Calu3 (cell line): ENCODE measurements at regions not wholly inside any gene's neighbourhood (a gene's known extent, or its start where the extent isn't known, plus 50 kb on each side); places are given as distances from the start of the nearest gene placed in this dataset.
"Not testable (repeated sequence)": the region's sequence is repeated elsewhere in the genome, so short reads cannot be mapped to it uniquely, and the experiment has no call there.

Source experiments
- BruUV-seq: library from RNA; stranded (reverse); fragments of 400-500 nt; replicated peaks from 2 replicates; lab custom pipeline; 2021; lab: Mats Ljungman, UMichigan
- CTCF ChIA-PET: fragments of 300-600 bp; sonication (Branson Sonifier 250); formaldehyde crosslinking; loops from one replicate; lab custom pipeline; 2022; ENCODE audit warnings: antibody characterized with exemption; lab: Charles Lee
- DNase-seq: peaks from one replicate; pipeline ENCODE4 v3.0.0; 2022
- H3K27ac Mint-ChIP-seq: one replicate; pipeline ENCODE4 v1.8.0; 2022; ENCODE audit warnings: mixed read lengths; ENCODE audit not compliant: unreplicated experiment
- H3K27me3 Mint-ChIP-seq: one replicate; pipeline ENCODE4 v1.8.0; 2022; ENCODE audit warnings: mixed read lengths; ENCODE audit not compliant: unreplicated experiment
- H3K36me3 Mint-ChIP-seq: one replicate; pipeline ENCODE4 v1.8.0; 2022; ENCODE audit warnings: mild to moderate bottlenecking, moderate library complexity, mixed read lengths; ENCODE audit not compliant: insufficient read depth, unreplicated experiment
- H3K4me1 Mint-ChIP-seq: one replicate; pipeline ENCODE4 v1.8.0; 2022; ENCODE audit warnings: mild to moderate bottlenecking, low read depth, mixed read lengths; ENCODE audit not compliant: unreplicated experiment
- H3K4me3 Mint-ChIP-seq: one replicate; pipeline ENCODE4 v1.8.0; 2022; ENCODE audit warnings: mild to moderate bottlenecking, low read depth, moderate library complexity, mixed read lengths; ENCODE audit not compliant: unreplicated experiment
- H3K9me3 Mint-ChIP-seq: one replicate; pipeline ENCODE4 v1.8.0; 2022; ENCODE audit warnings: low read depth, mixed read lengths; ENCODE audit not compliant: unreplicated experiment
- intact Hi-C: fragments of 100-400 bp; cut with micrococcal nuclease; formaldehyde crosslinking; loops from one replicate; pipeline ENCODE4 v1.10.0; 2022; ENCODE audit not compliant: unreplicated experiment
- TF ChIP-seq, protein P1 (sequence below): fragments of 200-600 bp; IDR thresholded peaks from one replicate; pipeline ENCODE4 v1.8.0; 2022; ENCODE audit warnings: antibody characterized with exemption; ENCODE audit not compliant: unreplicated experiment

DNA sequence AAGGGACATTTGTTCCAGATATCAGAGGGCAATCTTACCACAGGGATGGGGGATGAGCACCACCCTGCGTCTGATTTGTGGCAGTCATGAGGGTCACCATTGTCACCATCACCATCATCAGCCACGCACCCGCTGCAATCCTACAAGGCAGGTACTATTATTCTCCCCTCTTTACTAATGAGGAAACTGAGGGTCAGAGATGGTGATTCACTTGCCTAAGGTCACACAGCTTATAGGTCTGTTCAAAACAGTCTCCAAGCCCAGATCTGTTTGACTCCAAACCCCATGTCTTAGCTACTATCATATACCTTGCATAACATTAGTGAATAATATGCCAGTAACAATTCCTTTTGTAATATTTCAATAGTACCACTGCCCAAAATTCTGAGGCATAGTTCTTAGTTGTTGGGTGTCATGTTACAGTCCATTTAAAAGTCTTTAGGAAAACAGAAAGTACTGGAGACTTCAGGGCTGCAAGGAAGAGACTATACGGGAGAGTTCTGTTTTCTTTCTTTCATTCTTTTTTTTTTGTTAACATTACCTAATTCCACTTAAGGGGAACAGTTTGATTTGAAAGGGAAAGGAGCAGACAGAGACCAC lies 166.4 kb downstream of the C16orf95 start:
- H3K4me3 Mint-ChIP-seq = no peak overlapping the region
- DNase-seq = no peak
- BruUV-seq = no TSS peak
- H3K36me3 Mint-ChIP-seq = no peaks in the 10 kb centered on the region
- intact Hi-C loops = no loop called here
- CTCF ChIA-PET = interaction anchor here (0.7 kb wide), 1 partner anchor 115 kb away, joined by 3 read pairs; no protein-coding TSS in a partner anchor
- H3K4me1 Mint-ChIP-seq = peaks cover under 1% of the 10 kb centered on the region
- H3K27me3 Mint-ChIP-seq = peaks cover 23% of the 10 kb centered on the region
- TF ChIP-seq, protein P1, sequence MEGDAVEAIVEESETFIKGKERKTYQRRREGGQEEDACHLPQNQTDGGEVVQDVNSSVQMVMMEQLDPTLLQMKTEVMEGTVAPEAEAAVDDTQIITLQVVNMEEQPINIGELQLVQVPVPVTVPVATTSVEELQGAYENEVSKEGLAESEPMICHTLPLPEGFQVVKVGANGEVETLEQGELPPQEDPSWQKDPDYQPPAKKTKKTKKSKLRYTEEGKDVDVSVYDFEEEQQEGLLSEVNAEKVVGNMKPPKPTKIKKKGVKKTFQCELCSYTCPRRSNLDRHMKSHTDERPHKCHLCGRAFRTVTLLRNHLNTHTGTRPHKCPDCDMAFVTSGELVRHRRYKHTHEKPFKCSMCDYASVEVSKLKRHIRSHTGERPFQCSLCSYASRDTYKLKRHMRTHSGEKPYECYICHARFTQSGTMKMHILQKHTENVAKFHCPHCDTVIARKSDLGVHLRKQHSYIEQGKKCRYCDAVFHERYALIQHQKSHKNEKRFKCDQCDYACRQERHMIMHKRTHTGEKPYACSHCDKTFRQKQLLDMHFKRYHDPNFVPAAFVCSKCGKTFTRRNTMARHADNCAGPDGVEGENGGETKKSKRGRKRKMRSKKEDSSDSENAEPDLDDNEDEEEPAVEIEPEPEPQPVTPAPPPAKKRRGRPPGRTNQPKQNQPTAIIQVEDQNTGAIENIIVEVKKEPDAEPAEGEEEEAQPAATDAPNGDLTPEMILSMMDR = no peak
- peaks cover 2% of the 10 kb centered on the region for H3K9me3 Mint-ChIP-seq
- no peak overlapping the region for H3K27ac Mint-ChIP-seq

DNA sequence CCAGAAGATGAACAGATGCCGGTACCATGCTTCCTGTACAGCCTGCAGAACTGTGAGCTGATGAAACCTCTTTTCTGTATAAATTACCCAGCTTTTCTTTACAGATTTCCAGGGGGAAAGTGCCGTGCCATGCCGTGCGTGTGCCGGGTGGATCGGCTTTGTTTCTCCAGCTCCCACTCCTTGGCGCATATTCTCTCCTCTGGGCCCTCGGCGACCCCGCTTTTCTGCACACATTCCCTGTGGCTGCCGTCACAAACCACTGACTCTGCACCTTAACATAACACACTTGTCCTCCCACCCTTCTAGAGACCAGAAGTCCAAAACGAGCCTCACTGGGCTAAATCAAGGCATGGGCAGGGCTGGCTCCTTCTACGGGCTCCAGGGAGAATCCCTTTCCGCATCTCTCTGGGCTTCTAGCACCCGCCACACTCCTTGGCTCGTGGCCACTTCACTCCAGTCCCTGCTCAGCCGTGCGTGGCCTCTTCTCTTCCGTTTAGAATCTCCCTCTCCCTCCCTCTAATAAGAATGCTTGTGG lies 164.9 kb downstream of the C16orf95 start:
- no peaks in the 10 kb centered on the region for H3K36me3 Mint-ChIP-seq
- no peak overlapping the region for H3K4me3 Mint-ChIP-seq
- H3K27me3 Mint-ChIP-seq = peaks cover 38% of the 10 kb centered on the region
- peaks cover 2% of the 10 kb centered on the region for H3K9me3 Mint-ChIP-seq
- DNase-seq = no peak
- no peak overlapping the region for H3K27ac Mint-ChIP-seq
- BruUV-seq = no TSS peak
- intact Hi-C loops = no loop called here
- CTCF ChIA-PET = no interaction called here
- H3K4me1 Mint-ChIP-seq = no peaks in the 10 kb centered on the region
- TF ChIP-seq, protein P1 = no peak

- TF ChIP-seq, protein P1 = no peak
- no peak for DNase-seq
- no peak overlapping the region for H3K4me3 Mint-ChIP-seq
- no peaks in the 10 kb centered on the region for H3K4me1 Mint-ChIP-seq
- H3K27me3 Mint-ChIP-seq = peaks cover 48% of the 10 kb centered on the region
- H3K9me3 Mint-ChIP-seq = peaks cover 3% of the 10 kb centered on the region
- intact Hi-C loops = no loop called here
- no peak overlapping the region for H3K27ac Mint-ChIP-seq
- CTCF ChIA-PET = no interaction called here
- BruUV-seq = no TSS peak
- no peaks in the 10 kb centered on the region for H3K36me3 Mint-ChIP-seq
These were observed 163.9 kb downstream of the C16orf95 start for GRCh38 chr16:87153326-87153725.

DNA sequence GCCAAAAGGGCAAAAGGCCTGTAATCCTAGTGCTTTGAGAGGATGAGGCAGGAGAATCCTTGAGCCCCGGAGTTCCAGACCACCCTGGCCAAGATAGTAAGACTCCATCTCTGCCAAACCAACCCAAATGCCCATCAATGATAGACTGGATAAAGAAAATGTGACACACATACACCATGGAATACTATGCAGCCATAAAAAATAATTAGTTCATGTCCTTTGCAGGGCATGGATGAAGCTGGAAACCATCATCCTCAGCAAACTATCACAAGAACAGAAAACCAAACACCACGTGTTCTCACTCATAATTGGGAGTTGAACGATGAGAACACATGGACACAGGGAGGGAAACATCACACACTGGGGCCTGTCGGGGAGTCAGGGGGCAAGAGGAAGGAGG lies 161.9 kb downstream of the C16orf95 start:
- H3K9me3 Mint-ChIP-seq, H3K4me1 Mint-ChIP-seq, H3K27ac Mint-ChIP-seq, H3K4me3 Mint-ChIP-seq, H3K36me3 Mint-ChIP-seq, DNase-seq, BruUV-seq, intact Hi-C loops: not testable (repeated sequence)
- peaks cover 67% of the 10 kb centered on the region for H3K27me3 Mint-ChIP-seq
- CTCF ChIA-PET = interaction anchor here (0.6 kb wide), 1 partner anchor 460 kb away, joined by 3 read pairs; no protein-coding TSS in a partner anchor

- Mint-ChIP-seq H3K27ac (no peak overlapping the region), H3K36me3 (no peaks in the 10 kb centered on the region), H3K4me1 (no peaks in the 10 kb centered on the region), H3K27me3 (peaks cover 76% of the 10 kb centered on the region), H3K9me3 (peaks cover 4% of the 10 kb centered on the region), H3K4me3 (no peak overlapping the region)
- intact Hi-C loops = no loop called here
- TF ChIP-seq, protein P1 = no peak
- no TSS peak for BruUV-seq
- CTCF ChIA-PET = interaction anchor here (0.9 kb wide), 1 partner anchor 24 kb away, joined by 10 read pairs; no protein-coding TSS in a partner anchor
- no peak for DNase-seq
These were observed 161.0 kb downstream of the C16orf95 start for GRCh38 chr16:87156195-87156594.
